ENCODE measurements at regions not wholly inside any gene's neighbourhood (a gene's known extent, or its start where the extent isn't known, plus 50 kb on each side); places are given as distances from the start of the nearest gene placed in this dataset.
"Not testable (repeated sequence)": the region's sequence is repeated elsewhere in the genome, so short reads cannot be mapped to it uniquely, and the experiment has no call there.

DNA sequence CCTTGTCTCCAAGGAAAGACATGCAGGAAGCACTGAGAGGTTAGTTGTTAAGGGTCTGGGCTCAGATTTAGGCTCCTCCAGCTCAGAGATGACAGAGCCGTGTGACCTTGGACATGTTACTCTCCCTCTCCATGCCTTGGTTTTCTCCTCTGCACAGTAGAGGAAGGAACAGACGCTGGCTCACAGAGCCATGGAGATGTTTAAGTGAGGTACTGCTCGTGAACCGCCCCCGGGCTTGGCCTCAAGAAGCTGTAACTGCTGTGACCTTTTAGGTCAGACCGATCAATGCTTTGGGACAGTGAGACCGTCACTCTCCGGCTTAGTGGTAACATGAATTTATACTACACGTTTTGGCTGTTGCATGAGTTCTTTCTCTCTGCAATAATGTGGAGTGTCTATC is 197.4 kb downstream of the C16orf95 start:
- DNase-seq (ENCODE audit: low spot score): no peak
- Histone ChIP-seq H3K4me2 (ENCODE audit: low read length) (no peak overlapping the region), H3K4me1 (ENCODE audit: insufficient read depth, low read length, poor library complexity, severe bottlenecking) (no peaks in the 10 kb centered on the region), H3K4me3 (ENCODE audit: low read depth, low read length, poor library complexity, severe bottlenecking) (no peak overlapping the region), H3K36me3 (ENCODE audit: insufficient read depth, low read length) (no peaks in the 10 kb centered on the region), H3K9me3 (ENCODE audit: low read length) (no peaks in the 10 kb centered on the region), H3K27ac (ENCODE audit: low read depth, low read length, poor library complexity, severe bottlenecking) (no peak overlapping the region), H3K79me2 (ENCODE audit: insufficient read depth, low read depth, low read length) (no peaks in the 10 kb centered on the region), H2AFZ (ENCODE audit: low read length) (no peak overlapping the region), H3K9me2 (ENCODE audit: insufficient read depth, low read length) (no peaks in the 10 kb centered on the region), H4K20me1 (ENCODE audit: insufficient read depth, low read length) (no peaks in the 10 kb centered on the region)
- ChIA-PET CTCF (ENCODE audit: unreplicated experiment) (no interaction called here), POLR2A (no interaction called here)
- TF ChIP-seq, protein P1, sequence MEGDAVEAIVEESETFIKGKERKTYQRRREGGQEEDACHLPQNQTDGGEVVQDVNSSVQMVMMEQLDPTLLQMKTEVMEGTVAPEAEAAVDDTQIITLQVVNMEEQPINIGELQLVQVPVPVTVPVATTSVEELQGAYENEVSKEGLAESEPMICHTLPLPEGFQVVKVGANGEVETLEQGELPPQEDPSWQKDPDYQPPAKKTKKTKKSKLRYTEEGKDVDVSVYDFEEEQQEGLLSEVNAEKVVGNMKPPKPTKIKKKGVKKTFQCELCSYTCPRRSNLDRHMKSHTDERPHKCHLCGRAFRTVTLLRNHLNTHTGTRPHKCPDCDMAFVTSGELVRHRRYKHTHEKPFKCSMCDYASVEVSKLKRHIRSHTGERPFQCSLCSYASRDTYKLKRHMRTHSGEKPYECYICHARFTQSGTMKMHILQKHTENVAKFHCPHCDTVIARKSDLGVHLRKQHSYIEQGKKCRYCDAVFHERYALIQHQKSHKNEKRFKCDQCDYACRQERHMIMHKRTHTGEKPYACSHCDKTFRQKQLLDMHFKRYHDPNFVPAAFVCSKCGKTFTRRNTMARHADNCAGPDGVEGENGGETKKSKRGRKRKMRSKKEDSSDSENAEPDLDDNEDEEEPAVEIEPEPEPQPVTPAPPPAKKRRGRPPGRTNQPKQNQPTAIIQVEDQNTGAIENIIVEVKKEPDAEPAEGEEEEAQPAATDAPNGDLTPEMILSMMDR (conservative IDR thresholded peaks at IDR 0.05; ENCODE audit: low read length): no peak
- no peak for TF ChIP-seq EZH2phosphoT487 (IDR thresholded peaks at IDR 0.05; ENCODE audit: borderline replicate concordance, low read depth, low read length)
- BruUV-seq (replicated peaks): no TSS peak
- intact Hi-C loops (cut with micrococcal nuclease; ENCODE audit: unreplicated experiment): no loop called here

DNA sequence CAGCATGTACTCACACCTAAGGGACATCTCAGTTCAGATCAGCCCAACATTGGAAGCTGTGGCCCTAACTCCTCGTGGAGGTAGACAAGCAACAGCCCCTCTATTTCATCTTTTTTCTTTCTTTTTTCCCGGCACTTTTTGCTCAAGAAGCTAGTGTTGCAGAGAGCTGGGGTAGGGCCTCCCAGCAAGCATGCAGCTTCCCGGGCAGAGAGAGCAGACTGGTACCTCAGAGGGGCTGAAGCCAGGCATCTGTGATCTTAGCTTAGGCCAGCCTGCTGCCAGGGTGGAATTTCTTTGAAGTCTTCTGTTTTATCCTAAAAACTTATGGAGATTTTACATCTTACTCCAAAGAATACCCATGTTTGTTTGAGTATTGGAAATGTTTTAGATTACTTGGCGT is 195.4 kb downstream of the C16orf95 start:
- no TSS peak for BruUV-seq (replicated peaks)
- DNase-seq (ENCODE audit: low spot score): no peak
- H2AFZ ChIP-seq (ENCODE audit: low read length): no peak overlapping the region
- ChIA-PET CTCF (ENCODE audit: unreplicated experiment) (no interaction called here), POLR2A (no interaction called here)
- no peaks in the 10 kb centered on the region for H3K9me2 ChIP-seq (ENCODE audit: insufficient read depth, low read length)
- no peaks in the 10 kb centered on the region for H3K79me2 ChIP-seq (ENCODE audit: insufficient read depth, low read depth, low read length)
- no peak for TF ChIP-seq EZH2phosphoT487 (IDR thresholded peaks at IDR 0.05; ENCODE audit: borderline replicate concordance, low read depth, low read length)
- TF ChIP-seq, protein P1 (conservative IDR thresholded peaks at IDR 0.05; ENCODE audit: low read length): no peak
- no peak overlapping the region for H3K27ac ChIP-seq (ENCODE audit: low read depth, low read length, poor library complexity, severe bottlenecking)
- no peaks in the 10 kb centered on the region for H4K20me1 ChIP-seq (ENCODE audit: insufficient read depth, low read length)
- H3K36me3 ChIP-seq (ENCODE audit: insufficient read depth, low read length): no peaks in the 10 kb centered on the region
- intact Hi-C loops (cut with micrococcal nuclease; ENCODE audit: unreplicated experiment): no loop called here
- H3K9me3 ChIP-seq (ENCODE audit: low read length): no peaks in the 10 kb centered on the region
- H3K4me2 ChIP-seq (ENCODE audit: low read length): no peak overlapping the region
- H3K4me1 ChIP-seq (ENCODE audit: insufficient read depth, low read length, poor library complexity, severe bottlenecking): no peaks in the 10 kb centered on the region
- H3K4me3 ChIP-seq (ENCODE audit: low read depth, low read length, poor library complexity, severe bottlenecking): no peak overlapping the region

DNA sequence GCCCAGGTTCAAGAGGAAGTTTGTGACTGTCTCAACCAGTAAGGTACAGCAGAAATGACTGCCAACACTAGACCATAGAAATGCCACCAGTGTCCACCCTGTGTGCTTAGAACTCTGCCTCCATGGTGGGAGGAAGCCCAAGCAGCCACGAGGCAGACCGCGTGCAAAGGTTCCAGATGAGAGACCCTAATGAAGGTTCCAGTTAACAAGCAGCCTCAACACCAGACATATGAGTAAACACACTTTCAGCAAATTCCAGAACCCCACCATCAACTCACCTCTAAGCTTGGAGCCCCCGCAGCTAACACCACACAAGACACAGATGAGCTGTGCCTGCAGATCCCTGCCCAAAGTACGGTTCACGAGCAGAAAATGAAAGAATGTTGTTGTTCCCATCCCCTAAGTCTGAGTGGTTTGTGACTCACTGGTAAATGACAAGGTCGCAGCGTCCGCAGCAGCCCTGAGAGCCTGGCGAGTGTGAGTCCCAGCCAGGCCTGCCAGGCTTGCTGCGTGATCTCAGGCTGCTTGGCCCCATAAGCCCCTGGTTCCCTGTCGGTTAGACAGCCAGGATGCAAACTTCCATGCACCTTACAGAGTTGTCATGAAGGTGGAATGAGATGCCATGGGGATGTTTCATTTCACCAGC is 193.7 kb downstream of the C16orf95 start:
- Histone ChIP-seq H4K20me1 (ENCODE audit: insufficient read depth, low read length) (no peaks in the 10 kb centered on the region), H3K9me3 (ENCODE audit: low read length) (no peaks in the 10 kb centered on the region), H3K79me2 (ENCODE audit: insufficient read depth, low read depth, low read length) (no peaks in the 10 kb centered on the region), H3K4me3 (ENCODE audit: low read depth, low read length, poor library complexity, severe bottlenecking) (no peak overlapping the region), H3K4me1 (ENCODE audit: insufficient read depth, low read length, poor library complexity, severe bottlenecking) (no peaks in the 10 kb centered on the region), H3K36me3 (ENCODE audit: insufficient read depth, low read length) (no peaks in the 10 kb centered on the region), H2AFZ (ENCODE audit: low read length) (no peak overlapping the region), H3K9me2 (ENCODE audit: insufficient read depth, low read length) (no peaks in the 10 kb centered on the region), H3K4me2 (ENCODE audit: low read length) (no peak overlapping the region), H3K27ac (ENCODE audit: low read depth, low read length, poor library complexity, severe bottlenecking) (no peak overlapping the region)
- POLR2A ChIA-PET: no interaction called here
- no peak for DNase-seq (ENCODE audit: low spot score)
- CTCF ChIA-PET (ENCODE audit: unreplicated experiment): no interaction called here
- no TSS peak for BruUV-seq (replicated peaks)
- intact Hi-C loops (cut with micrococcal nuclease; ENCODE audit: unreplicated experiment): no loop called here
- TF ChIP-seq EZH2phosphoT487 (IDR thresholded peaks at IDR 0.05; ENCODE audit: borderline replicate concordance, low read depth, low read length): no peak
- TF ChIP-seq, protein P1 (conservative IDR thresholded peaks at IDR 0.05; ENCODE audit: low read length): no peak

DNA sequence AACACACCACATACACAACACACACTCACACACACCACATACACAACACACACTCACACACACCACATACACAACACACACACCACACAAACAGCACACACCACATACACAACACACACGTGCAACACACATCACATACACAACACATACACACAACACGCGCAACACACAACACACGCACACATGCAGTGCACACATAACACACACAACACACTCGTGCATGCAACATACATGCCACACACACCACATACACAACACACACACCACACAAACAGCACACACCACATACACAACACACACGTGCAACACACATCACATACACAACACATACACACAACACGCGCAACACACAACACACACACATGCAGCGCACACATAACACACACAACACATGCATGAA is 192.8 kb downstream of the C16orf95 start:
- H3K9me2 ChIP-seq (ENCODE audit: insufficient read depth, low read length); H2AFZ ChIP-seq (ENCODE audit: low read length); H3K4me1 ChIP-seq (ENCODE audit: insufficient read depth, low read length, poor library complexity, severe bottlenecking); DNase-seq (ENCODE audit: low spot score); H3K27ac ChIP-seq (ENCODE audit: low read depth, low read length, poor library complexity, severe bottlenecking); H3K36me3 ChIP-seq (ENCODE audit: insufficient read depth, low read length); H3K9me3 ChIP-seq (ENCODE audit: low read length); POLR2A ChIA-PET; H3K4me2 ChIP-seq (ENCODE audit: low read length); CTCF ChIA-PET (ENCODE audit: unreplicated experiment); intact Hi-C loops (cut with micrococcal nuclease; ENCODE audit: unreplicated experiment); H3K4me3 ChIP-seq (ENCODE audit: low read depth, low read length, poor library complexity, severe bottlenecking); H3K79me2 ChIP-seq (ENCODE audit: insufficient read depth, low read depth, low read length); H4K20me1 ChIP-seq (ENCODE audit: insufficient read depth, low read length); BruUV-seq (replicated peaks): not testable (repeated sequence)

Measured in OCI-LY7 (cell line).